HG03439 (cell line): ENCODE measurements at regions not wholly inside any gene's neighbourhood (a gene's known extent, or its start where the extent isn't known, plus 50 kb on each side); places are given as distances from the start of the nearest gene placed in this dataset.
"Not testable (repeated sequence)": the region's sequence is repeated elsewhere in the genome, so short reads cannot be mapped to it uniquely, and the experiment has no call there.

ENCODE experiments used
- ATAC-seq: cut with Tn5 transposase; IDR thresholded peaks from one replicate; pipeline ENCODE4 v1.9.1; 2021; ENCODE audit warnings: mild to moderate bottlenecking, moderate library complexity; ENCODE audit not compliant: unreplicated experiment

DNA sequence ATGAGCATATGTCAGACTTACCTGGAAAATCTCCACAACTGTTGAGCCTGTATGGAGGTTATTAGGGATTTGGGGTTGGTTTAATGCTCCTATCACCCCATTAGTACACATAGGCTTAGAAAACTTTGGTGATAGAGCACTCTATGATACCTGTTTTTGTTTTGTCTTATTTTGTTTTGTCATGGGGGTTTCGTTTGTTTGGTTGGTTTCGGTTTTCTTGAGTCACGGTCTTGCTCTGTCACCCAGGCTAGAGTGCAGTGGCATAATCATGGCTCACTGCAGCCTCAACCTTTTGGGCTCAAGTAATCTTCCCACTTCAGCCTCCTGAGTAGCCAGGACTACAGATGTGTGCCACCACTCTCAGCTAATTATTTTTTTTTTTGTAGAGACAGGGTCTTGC lies 70.0 kb downstream of the MZT1 start:
- ATAC-seq: no peak

DNA sequence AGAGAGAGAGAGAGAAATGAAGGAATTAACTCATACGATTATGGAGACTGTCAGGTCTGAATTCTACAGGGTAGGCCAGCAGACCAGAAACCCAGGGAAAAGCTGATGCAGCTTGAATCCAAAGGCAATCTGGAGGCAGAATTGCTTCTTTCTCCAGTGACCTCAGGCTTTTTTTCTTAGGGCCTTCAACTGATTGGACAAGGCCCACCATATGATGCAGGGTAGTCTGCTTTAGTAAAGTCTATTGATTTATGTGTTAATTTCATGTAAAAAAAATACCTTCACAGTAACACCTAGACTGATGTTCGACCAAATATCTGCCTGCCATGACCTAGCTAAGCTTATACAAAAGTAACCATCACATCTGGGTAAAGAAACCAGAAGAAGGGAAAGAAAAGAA lies 71.1 kb downstream of the MZT1 start:
- no peak for ATAC-seq

DNA sequence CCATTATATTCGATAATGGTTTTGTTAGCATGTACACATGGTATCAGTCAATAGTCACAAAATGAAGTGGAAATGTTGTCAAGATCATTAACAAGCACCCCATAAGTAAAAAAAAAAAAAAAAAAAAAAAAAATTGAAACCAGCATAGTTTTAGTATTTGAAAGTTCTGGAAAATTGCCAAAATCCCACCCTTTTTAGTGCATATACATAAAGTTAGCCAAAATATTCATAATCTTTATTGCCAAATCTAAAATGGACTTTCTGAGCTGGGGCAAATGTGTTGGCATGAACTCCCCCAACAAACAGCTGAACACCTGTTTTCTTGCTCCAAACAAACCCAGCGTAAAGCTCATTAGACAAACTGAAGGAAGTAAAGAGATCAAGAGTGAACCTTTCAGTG lies 73.9 kb downstream of the MZT1 start:
- ATAC-seq: no peak

DNA sequence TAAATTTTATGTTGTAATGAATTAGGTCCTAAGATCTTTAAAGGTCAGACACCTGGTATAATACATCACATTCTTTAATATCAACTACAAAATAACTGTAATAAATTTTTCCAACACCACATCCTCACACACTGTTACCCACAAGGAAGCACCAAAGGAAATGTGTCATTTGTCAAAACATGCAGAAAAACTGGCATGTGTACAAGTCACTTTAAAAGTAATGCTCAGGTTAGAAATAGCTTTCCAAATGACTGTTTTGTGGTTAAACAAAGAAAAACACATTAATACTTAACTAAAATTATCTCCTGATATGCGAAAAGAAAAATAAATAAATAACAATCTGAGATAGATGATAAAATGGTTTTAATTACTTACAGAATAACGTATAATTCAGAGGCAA lies 74.7 kb downstream of the MZT1 start:
- no peak for ATAC-seq

DNA sequence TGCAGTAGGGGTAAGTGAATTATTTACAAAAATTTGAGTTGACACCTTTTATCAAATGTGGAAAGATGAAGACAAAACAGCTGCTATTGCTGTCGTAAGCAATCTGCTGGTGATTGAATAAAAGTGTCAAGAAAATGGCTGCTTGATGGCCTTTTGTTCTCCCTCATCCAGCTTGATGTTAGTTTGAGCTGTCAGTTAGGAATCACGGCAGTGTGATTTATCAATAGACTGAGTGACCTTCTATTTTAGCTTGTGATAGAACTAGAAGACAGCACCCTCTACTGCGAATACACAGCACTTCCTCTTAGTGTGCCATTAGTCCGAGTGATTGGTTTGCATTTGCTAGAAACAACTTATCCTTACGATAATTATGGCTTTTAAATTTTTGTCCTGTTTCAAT lies 76.3 kb downstream of the MZT1 start:
- ATAC-seq: no peak

DNA sequence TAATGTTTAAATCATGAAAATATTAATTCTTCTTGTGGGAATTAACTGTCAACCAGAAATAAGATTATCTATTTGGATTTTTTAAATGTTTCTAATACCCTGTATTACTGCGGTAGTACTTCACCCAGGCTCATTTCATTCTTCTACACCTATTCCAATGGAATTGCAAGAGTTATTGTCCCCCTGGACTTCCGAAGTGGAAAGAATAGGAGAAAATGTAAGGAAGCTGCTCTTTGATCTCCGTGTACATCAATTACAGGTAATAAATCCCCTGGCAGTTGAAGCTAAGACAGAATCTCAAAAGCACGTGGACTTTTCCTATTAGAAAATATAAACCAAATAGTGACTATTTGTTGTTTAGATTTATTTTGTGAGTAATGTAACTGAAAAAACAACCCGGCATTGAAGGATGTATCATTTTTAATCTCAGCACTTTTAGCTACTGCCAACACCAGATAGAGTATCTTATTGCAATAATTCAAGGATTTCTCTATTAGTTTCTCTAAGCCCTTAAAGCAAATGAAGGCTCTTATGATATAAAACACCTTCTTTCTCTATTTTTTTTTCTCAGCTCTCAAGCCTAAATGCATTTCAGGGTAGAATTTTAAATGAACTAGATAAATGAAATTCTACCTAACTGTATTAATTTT lies 77.3 kb downstream of the MZT1 start:
- no peak for ATAC-seq

DNA sequence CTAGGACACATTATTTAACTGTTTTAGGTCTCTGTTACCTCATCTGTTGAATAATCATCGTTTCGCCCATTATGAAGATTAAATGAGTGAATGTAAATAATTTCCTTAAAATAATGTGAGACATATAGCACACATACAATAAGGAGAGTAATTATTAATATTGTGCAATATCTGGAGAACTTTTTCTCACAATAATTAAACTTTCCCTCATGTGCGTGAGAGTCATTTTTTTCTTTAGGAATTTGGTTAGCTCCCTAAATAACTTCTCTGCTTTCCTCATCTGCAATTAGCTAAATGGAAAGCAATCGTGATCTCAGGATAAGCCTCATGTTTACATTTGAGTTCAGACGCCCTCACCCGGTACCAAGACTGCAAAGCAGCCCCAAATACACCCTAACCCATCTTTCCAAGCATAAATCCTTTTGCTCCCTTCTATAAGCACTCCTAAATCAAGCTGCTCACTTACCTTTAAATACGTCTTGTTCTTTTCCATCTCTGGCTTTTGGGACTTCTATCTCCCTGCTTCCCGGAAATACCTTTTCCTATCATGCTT lies 78.8 kb downstream of the MZT1 start:
- no peak for ATAC-seq

DNA sequence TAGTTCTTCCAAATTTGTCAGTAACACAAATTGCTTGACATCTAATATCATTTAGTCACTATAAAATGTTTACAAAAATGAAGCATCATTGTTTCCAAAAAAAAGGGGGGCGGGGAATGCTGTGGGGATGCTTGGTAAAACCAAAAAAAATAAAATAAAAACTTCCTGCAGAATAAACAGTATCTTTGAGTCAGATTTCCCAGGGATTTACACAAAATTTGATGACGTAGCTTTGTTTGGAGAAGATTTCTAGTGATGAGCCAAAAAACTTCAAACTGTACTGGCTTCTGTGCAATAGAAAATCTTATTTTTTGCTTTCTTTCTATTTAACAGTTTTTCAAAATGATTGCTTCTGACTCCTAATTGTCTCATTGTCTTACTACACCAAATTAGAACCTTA lies 80.0 kb downstream of the MZT1 start:
- ATAC-seq: no peak

DNA sequence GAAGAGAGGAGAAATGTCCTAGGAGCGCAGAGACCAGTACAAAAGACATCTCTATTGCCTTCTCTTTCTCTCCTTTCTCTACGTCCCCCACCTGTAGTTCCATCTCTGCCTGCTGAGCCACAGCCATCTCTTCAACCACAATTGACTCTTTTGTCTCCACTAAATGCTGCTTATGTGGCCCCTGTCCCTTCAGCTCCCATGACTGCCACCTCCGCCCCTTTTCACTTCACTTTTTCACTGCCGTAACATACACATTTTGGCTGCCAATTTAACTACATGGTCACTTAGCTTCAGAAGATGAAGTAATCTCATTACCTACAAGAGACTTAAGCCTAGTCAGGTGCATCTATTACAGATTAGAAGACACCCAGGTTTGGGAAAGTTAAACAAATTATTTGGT lies 81.9 kb downstream of the MZT1 start:
- no peak for ATAC-seq

DNA sequence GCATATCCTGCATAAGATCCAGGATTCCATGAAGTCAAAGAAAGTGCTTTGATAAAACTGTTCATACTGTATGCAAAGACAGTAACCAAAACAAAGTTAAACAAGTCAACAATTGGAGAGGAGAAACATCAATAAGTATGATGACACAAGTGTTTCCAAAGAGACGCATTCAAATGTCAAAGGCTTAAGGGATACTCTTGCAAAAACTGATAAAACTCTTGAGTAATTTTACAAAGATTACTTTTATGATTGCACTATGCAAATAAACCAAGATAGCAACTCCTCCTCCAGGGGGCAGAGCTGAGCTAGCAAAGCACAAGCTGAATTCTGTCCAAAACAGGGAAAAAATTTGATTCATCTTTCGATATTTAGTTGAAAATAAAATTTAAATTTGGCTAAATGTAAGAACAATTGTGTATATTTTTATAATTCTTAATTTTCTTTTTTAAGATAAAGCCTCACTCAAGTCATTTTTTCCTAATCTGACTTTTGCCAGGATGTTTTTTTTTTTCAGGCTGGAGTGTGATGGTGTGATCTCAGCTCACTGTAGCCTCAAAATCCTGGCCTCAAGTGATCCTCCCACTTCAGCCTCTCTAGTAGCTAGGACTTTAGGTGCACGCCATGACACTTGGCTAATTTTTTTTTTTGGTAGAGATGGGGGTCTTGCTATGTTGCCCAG lies 84.0 kb downstream of the MZT1 start:
- peak; percentile 60 for ATAC-seq

DNA sequence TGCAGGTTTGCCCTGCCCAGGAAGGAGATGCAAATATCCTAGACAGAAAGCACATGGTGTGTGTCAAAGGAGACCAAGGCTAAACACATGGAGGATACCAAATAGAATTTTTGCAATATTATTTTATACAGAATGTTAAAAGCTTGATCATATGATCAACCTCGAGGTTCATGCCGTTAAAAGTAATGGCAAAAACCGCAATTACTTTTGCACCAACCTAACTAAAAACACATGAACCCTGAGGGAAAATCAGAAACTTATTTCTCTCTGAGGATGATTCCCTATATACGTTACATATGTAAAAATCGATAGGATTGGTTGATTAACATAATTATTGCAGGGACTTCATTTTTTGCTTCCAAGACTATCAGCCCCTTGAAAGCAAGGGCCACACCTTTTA lies 88.1 kb downstream of the MZT1 start:
- no peak for ATAC-seq

DNA sequence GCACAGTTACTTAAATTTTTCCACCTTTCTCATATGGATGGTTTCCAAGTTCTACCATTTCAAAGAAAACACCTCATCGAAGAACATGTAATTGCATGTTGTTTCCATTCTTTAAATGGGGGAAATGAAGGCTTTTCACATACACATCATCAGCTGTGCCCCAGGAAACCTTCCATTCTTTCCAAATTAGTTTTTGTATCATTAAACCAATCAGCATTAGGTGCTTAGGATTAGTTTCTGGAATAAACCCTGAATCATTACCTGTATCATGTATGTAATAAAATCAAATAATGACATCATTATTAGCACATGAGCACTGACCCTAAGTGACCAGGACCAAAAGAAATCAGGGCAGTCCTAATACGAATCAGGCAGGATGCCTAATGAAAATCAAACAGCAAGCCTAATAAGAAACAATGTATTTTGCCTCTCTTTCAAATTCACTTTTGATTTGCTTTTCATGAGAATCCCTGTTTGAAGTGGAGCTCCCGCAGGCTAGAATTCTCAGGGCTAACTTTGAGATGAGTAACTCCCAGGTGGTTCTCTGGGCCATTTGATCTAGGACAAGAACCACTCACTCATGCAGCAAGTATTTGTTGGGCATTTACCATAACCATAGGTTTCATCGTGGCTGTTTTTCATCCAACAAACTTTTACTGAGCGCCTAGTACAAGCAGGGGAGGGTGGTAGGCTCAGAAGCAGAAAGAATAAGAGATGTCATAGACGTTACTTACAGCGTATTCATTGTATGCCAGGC lies 89.2 kb downstream of the MZT1 start:
- no peak for ATAC-seq

DNA sequence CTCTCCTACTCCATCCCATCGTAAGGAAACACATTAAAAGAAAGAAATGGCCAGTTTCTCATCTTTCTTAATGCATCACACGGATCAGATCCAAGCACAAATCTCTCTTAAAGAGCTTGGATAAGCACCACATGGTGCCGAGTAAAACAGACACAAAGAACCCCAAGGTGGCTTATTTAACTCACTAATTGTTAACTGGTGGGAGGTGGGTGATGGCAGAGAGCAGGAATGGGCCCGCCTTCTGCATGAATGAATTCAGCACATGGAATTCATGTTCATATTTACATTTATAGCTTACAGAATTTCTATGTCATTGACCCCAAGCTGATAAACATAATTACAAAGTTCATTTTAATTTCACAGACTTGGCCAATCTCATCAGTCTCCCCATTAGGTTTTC lies 89.9 kb downstream of the MZT1 start:
- ATAC-seq: no peak

DNA sequence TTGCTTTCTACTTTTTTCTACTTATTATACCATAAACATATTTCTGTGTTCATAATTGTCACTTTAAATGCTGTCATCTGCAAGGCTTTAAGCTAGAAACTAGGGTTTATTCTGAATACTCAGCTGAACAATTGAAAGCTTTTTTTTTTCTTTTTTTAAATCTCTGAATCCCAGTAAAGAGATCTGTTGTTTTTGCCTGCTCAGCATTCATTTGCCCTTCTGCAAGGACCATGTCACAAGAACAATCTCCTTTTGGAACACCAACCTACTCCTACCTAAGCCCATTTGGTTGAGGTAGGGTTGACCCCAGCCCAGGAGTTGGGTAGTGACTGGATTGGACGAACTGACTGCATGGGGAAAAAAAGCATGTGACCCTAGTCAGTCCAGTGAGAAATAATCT lies 92.6 kb downstream of the MZT1 start:
- ATAC-seq: no peak

DNA sequence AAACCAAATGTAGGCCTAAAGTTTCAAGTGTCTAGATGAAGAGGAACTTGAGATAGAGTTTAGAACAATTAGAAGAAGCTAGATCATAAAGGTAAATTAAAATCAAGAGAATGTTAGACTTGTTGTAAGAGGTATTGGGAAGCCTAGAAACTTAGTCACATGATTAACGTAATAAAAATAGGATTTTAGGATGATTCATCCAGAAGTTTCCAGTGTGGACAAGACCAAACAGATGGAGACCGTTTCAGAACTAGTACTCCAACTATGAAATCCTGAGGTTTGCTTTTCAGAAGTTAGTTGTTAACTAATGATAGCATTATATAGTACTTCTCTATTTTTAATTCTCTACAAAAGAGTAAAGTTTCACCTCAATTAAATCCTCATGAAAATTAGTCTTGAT lies 104.9 kb downstream of the MZT1 start:
- ATAC-seq: no peak

DNA sequence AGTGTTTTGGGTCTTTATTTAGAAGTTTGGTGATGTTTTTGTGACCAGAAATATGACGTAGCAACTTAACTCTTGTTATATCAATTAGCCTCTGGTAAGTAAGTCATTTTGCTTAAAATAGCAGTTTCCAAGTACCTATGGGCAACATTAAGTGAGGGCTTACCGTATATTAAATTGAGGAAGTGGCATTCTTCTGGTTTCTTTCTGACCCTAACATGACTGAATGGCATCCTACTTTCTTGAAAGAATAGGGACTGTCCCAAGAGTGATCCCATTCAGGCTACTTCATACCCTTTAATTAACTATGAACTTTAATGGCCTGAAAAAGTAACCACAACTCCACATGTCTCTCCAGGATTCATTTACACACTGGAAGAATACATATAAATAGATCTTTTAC lies 106.6 kb downstream of the MZT1 start:
- ATAC-seq: no peak

DNA sequence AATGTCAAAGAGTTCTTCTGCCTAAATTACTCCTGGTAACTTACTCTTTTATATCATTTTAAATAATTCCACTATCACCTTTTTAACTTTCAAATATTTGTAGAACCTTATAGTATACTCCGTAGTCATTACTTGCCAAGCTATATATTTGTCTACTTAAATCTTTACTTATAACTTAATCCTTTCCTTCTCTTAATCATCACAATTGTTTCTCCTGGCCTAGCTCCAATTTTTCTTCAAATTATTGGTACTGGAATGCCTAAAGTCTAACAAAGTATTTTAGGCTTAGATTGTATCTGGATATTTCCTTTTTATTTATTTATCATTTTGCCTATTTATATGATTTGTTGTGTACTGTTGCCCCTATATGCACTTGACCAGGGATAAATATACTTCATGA lies 109.5 kb downstream of the MZT1 start:
- no peak for ATAC-seq

DNA sequence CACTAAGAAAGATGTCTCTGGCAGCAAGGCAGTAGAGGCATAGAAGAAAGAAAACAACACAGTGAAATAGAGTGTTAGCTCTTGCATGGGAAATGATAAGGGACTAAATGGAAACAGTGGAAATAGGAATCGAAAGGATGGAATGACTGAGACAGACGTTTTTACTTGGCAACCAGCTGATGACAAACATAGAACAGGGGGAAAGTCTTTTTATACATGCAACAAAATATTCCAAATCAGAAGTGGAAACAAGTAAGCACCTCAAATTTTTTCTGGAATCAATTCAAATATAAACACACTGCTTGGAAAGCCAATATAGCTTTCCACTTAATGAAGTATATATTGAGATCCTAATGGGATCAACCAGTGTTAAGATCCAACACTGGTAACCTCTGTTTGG lies 110.2 kb downstream of the MZT1 start:
- ATAC-seq: no peak

DNA sequence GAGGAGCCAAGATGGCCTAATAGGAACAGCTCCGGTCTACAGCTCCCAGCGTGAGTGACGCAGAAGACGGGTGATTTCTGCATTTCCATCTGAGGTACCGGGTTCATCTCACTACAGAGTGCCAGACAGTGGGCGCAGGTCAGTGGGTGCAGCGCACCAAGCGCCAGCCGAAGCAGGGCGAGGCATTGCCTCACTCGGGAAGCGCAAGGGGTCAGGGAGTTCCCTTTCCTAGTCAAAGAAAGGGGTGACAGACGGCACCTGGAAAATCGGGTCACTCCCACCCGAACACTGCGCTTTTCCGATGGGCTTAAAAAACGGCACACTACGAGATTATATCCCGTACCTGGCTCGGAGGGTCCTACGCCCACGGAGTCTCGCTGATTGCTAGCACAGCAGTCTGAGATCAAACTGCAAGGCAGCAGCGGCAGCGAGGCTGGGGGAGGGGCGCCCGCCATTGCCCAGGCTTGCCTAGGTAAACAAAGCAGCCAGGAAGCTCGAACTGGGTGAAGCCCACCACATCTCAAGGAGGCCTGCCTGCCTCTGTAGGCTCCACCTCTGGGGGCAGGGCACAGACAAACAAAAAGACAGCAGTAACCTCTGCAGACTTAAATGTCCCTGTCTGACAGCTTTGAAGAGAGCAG lies 117.1 kb downstream of the MZT1 start:
- not testable (repeated sequence) for ATAC-seq

DNA sequence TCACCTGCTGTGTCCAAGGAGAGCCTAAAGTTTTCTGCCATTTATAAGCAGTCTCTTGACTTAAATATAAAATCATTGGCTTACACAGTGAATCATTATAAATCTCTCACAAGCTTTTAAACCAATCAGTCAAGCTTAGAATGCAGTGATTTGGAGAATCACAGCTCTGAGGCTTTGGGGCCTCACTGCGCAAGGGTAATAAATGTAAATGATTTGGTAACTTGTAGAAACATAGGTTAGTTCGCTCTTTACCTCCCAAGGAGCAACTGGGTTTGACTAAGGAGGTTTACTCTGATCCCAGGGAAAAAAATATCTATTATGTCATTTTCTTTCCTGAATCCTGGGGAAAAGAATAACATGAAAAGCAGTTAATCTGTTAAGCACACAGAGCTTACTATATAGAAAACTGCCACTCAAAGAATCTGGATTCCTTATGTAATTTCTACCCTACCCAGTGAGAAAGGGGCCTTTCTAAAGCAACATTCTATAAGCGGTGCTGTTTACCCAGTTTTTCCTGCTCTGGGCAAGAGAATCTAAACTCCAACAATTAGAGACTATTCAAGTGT lies 128.2 kb downstream of the MZT1 start:
- ATAC-seq: no peak

DNA sequence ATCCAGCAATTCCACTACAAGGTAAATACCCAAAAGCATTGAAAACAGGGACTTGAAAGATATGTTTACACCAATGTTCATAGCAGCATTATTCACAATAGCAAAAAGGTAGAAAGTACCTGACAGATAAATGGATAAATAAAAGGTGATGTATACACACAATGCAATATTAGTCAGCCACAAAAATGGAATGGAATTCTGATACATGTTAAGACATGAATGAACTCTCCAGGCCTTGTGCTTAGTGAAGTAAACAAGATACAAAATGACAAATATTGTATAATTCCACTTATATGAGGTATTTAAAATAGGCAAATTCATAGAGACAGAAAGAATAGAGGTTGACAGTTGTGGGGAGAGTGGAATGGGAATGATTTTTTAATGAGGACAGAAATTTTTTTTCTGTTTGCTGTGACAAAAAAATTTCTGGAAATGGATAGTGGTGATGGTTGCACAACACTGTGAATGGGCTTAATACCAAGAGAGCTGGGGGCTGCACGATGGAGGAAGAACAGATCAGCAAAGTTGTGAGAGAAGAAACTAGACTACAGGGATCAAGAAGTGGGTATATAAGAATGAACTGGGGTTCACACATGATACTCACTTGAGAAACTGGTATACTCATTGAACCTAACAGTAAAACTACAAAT lies 137.2 kb downstream of the MZT1 start:
- ATAC-seq: no peak
